IPS-18a (cell line): ENCODE measurements at regions not wholly inside any gene's neighbourhood (a gene's known extent, or its start where the extent isn't known, plus 50 kb on each side); places are given as distances from the start of the nearest gene placed in this dataset.

ENCODE experiments used
- H3K27ac ChIP-seq: one replicate; pipeline ENCODE4 v1.5.1; 2013; ENCODE audit warnings: low read length
- H3K27me3 ChIP-seq: one replicate; pipeline ENCODE4 v1.6.1; 2013; ENCODE audit warnings: mild to moderate bottlenecking, low read length; ENCODE audit not compliant: control insufficient read depth, insufficient read depth
- H3K36me3 ChIP-seq: one replicate; pipeline ENCODE4 v1.6.1; 2013; ENCODE audit warnings: low read depth, low read length; ENCODE audit not compliant: control insufficient read depth
- H3K4me1 ChIP-seq: one replicate; pipeline ENCODE4 v1.6.1; 2013; ENCODE audit warnings: low read depth, low read length; ENCODE audit not compliant: control insufficient read depth
- H3K4me3 ChIP-seq: one replicate; pipeline ENCODE4 v1.5.1; 2013; ENCODE audit warnings: low read length
- H3K9ac ChIP-seq: one replicate; pipeline ENCODE4 v1.6.1; 2013; ENCODE audit warnings: mild to moderate bottlenecking, low read length, moderate library complexity
- H3K9me3 ChIP-seq: one replicate; pipeline ENCODE4 v1.6.1; 2013; ENCODE audit warnings: low read depth, low read length; ENCODE audit not compliant: control insufficient read depth

DNA sequence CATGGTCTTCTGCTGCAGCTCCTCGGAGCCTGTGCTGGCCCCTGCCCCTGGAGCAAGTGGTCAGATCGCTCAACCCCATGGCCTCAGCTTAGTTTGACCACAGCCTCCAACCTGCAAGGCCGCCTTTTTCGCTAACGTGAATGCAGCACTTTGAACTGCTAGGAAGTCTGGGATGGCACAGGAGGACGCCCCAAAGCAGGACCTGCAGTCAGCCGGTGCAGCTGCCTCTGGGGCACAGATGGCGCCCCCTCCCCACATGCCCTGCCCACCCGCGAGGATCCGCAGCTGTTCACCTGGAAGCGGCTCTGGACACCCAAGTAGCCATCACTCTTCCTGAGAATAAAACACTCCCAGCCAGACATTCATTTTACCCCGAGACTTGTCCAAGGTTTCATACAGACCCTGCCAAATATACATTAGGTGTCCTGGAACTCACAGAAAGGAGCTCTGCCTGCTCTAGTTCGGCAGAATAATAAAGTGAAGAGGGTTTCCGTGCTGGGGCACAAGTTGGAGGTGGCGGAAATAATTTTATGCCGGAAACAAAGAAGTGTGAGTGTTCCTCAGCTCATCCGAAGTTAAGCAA, 510.1 kb downstream of the EIPR1 start:
- Histone ChIP-seq H3K27me3 (no peaks in the 10 kb centered on the region), H3K4me1 (no peaks in the 10 kb centered on the region), H3K27ac (no peak overlapping the region), H3K4me3 (no peak overlapping the region), H3K36me3 (no peaks in the 10 kb centered on the region), H3K9me3 (no peaks in the 10 kb centered on the region), H3K9ac (no peak overlapping the region)

DNA sequence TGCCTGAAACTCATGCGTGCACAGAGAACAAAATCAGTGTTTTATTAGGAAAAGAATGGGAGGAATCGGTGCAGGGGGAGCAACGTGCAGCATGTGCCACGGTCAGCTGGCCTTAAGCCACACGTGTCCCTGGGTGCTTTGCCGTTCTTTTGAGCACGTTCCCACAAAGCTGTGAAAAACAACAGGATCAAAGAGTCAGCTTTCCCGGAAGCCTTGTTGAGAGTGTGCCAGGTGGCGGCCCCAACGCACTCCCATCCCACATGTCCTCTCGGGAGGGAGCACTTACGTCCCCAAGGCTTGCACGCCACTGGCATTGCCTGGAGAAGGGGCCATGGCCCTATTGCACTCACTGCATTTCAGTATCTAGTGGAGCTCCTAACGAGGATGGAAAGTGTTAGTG, 511.2 kb downstream of the EIPR1 start:
- no peaks in the 10 kb centered on the region for H3K36me3 ChIP-seq
- H3K9me3 ChIP-seq, result no peaks in the 10 kb centered on the region
- no peak overlapping the region for H3K4me3 ChIP-seq
- no peaks in the 10 kb centered on the region for H3K27me3 ChIP-seq
- no peak overlapping the region for H3K9ac ChIP-seq
- no peaks in the 10 kb centered on the region for H3K4me1 ChIP-seq
- H3K27ac ChIP-seq, result no peak overlapping the region

DNA sequence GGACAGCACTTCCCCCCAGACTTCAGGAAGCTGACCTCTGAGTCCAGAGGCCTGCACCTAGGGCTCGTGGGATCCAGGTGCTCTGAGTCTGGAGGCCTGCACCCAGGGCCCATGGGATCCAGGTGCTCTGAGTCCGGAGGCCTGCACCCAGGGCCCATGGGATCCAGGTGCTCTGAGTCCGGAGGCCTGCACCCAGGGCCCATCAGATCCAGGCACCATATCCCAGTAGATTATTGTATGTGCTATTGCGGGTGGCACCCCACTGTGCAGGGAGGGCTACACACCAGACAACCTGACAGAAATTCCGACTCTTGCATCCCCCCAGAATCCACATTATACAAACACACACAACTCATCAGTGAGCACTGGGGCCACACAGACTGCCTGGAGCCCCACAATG, 515.2 kb downstream of the EIPR1 start:
- H3K36me3 ChIP-seq, result no peaks in the 10 kb centered on the region
- H3K4me3 ChIP-seq, result no peak overlapping the region
- H3K4me1 ChIP-seq, result no peaks in the 10 kb centered on the region
- H3K27ac ChIP-seq, result no peak overlapping the region
- no peak overlapping the region for H3K9ac ChIP-seq
- H3K9me3 ChIP-seq, result no peaks in the 10 kb centered on the region
- H3K27me3 ChIP-seq, result no peaks in the 10 kb centered on the region

DNA sequence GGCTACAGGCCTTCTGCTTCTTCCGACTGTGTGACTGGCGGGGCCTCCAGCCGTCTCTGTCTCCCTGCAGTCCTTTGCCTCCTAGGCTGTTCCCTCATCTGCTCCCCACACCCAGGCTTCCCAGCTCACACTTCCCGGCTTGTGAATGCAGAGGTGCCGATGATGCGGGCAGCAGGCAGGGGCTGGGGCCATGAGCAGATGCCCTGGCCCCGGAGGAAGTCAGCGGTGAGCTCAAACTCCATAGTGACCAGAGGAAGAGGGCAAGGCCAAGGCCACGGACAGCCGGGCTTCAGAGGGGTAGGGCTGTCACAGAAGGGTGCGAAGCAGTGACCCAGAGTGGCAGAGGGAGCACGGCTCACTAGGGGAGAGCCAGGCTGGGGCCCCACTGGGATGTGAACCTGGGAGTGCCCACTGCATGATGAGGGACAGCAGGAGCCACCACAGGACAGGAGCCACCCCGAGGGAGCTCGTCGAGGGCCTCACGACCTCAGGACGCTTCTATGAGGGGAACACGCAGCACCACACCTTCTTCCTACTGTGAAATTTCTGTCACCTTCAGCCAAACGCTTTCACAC, 515.9 kb downstream of the EIPR1 start:
- Histone ChIP-seq H3K27ac (no peak overlapping the region), H3K27me3 (no peaks in the 10 kb centered on the region), H3K9ac (no peak overlapping the region), H3K36me3 (no peaks in the 10 kb centered on the region), H3K4me3 (no peak overlapping the region), H3K4me1 (no peaks in the 10 kb centered on the region), H3K9me3 (no peaks in the 10 kb centered on the region)

DNA sequence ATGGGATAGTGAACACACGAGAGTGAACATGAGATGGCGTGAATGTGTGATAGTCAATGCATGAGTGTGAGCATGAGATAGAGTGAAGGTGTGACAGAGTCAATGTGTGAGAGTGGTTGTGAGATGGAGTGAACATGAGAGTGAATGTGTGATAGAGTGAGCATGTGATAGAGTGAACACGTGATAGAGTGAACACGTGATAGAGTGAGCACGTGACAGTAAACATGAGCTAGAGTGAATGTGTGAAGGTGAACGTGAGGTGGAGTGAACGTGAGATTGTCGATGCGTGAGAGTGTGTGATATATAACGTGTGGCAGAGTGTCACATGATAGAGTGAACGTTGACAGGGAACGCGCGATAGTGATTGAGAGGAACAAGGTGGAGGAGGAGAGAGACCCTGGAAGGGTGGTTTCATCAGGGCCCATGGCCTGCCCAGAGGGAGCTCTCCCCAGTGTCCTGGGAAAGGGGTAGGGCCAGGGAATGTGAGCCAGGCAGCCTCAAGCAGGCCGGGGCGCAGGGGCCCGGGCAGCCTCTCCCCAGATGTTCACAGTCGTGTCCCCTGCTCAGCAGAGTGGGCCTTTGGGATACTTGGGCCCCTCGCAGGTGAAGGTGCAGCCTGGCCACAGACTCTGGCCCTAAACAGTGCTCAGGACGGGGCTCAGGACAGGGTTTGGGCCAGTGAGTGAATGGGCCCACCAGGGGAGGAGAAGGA, 516.9 kb downstream of the EIPR1 start:
- Histone ChIP-seq H3K4me3 (no peak overlapping the region), H3K27me3 (no peaks in the 10 kb centered on the region), H3K27ac (no peak overlapping the region), H3K36me3 (no peaks in the 10 kb centered on the region), H3K9ac (no peak overlapping the region), H3K9me3 (no peaks in the 10 kb centered on the region), H3K4me1 (no peaks in the 10 kb centered on the region)

DNA sequence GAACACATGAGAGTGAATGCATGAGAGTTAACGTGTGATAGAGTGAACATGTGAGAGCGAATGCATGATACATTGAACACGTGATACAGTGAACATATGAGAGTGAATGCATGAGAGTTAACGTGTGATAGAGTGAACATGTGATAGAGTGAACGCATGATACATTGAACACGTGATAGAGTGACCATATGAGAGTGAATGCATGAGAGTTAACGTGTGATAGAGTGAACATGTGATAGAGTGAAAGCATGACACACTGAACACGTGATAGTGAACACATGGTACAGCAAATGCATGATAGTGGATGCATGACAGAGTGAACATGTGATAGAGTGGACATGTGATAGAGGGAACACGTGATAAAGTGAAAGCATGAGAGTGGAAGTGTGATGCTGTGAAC, 517.9 kb downstream of the EIPR1 start:
- H3K9ac ChIP-seq, result no peak overlapping the region
- H3K27me3 ChIP-seq, result no peaks in the 10 kb centered on the region
- no peak overlapping the region for H3K4me3 ChIP-seq
- H3K4me1 ChIP-seq, result no peaks in the 10 kb centered on the region
- H3K9me3 ChIP-seq, result no peaks in the 10 kb centered on the region
- no peaks in the 10 kb centered on the region for H3K36me3 ChIP-seq
- H3K27ac ChIP-seq, result no peak overlapping the region

DNA sequence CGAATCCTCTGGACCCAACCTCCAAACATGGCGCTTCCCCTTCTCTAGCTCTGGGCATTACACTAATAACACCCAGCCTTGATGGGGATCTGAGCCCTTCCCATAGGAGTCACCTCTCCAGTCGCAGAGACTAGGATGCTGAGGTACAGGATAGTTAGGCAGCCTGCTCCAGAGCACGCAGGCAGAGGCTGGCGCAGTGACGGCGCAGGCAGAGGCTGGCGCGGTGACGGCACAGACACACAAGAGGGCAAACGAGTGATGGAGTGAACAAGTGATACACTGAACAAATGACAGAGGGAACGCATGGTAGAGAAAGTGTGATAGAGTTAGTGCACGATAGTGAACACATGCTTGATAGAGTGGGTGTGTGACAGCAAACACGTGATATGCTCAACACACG, 518.5 kb downstream of the EIPR1 start:
- Histone ChIP-seq H3K4me1 (no peaks in the 10 kb centered on the region), H3K4me3 (no peak overlapping the region), H3K27ac (no peak overlapping the region), H3K9me3 (no peaks in the 10 kb centered on the region), H3K9ac (no peak overlapping the region), H3K36me3 (no peaks in the 10 kb centered on the region), H3K27me3 (no peaks in the 10 kb centered on the region)

DNA sequence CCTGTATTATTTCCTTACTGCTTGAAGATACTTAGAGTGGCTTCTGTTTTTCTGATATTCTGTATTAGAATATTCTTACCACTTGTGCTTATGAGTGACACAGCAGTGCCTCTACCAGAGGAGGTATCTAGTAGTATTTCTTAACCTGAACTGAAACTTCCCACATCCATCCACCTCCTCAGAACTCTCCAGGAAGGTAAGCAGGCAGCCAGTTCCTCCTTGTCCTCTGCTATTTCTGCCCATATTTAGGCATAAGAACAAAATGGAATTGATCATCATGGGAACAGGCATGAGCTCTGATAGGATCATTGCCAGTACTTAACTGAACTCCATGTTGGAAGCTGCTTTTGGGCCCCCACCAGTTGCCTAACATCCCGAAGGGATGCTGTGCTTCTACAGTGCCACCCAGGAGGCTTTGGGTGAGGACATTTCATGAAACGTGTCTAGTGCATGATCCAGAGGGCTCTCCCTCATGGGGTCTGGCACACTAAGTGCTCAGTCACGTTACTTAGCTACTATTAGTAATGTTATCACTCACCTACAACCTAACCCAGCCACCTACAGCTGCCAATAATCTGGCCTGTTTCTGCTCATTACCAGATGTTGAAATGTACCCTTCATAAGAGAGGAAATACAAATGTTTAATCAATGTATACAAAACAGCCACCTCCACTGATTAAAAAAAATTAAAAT, 520.7 kb downstream of the EIPR1 start:
- no peaks in the 10 kb centered on the region for H3K27me3 ChIP-seq
- H3K9me3 ChIP-seq, result no peaks in the 10 kb centered on the region
- no peak overlapping the region for H3K4me3 ChIP-seq
- no peak overlapping the region for H3K27ac ChIP-seq
- H3K36me3 ChIP-seq, result no peaks in the 10 kb centered on the region
- H3K9ac ChIP-seq, result no peak overlapping the region
- no peaks in the 10 kb centered on the region for H3K4me1 ChIP-seq

DNA sequence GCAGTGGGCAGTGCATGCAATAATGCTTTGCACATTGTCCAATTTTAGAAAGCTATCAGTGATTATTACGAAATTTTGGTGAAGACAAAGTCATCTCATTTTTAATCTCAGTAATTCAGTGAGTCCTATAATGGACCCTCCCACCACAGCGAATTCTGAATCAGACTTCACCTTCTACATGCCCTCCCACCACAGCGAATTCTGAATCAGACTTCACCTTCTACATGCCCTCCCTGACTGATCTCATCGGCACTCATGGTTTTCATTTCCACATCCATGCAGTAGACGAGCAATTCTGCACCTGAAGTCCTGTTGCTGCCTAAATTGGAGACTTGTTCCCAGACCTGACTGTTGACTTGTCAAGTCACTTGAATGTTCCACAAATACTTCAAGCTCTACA, 522.3 kb downstream of the EIPR1 start:
- Histone ChIP-seq H3K27ac (no peak overlapping the region), H3K9me3 (no peaks in the 10 kb centered on the region), H3K4me3 (no peak overlapping the region), H3K36me3 (no peaks in the 10 kb centered on the region), H3K27me3 (no peaks in the 10 kb centered on the region), H3K9ac (no peak overlapping the region), H3K4me1 (no peaks in the 10 kb centered on the region)

DNA sequence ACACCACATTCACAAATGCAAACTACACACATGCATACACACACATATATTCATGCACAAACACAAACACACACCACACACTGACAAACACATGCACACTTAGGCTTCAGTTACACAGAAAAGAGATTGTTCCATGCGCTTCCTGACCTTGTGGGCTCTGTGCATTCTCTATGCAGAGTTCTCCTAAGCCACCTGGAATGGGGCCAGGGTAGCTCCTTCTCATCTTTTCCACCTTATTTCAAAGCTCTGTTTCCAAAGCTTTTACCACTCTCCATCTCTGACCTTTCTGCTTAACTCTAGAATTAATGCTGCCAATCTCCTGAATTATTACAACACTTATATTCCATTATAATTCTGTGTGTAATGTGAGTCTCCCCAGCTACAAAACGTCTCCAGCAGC, 522.3 kb upstream of the MYT1L start:
- H3K27me3 ChIP-seq, result no peaks in the 10 kb centered on the region
- H3K9me3 ChIP-seq, result no peaks in the 10 kb centered on the region
- H3K36me3 ChIP-seq, result no peaks in the 10 kb centered on the region
- no peak overlapping the region for H3K9ac ChIP-seq
- peaks cover 9% of the 10 kb centered on the region for H3K4me1 ChIP-seq
- no peak overlapping the region for H3K4me3 ChIP-seq
- H3K27ac ChIP-seq, result no peak overlapping the region

DNA sequence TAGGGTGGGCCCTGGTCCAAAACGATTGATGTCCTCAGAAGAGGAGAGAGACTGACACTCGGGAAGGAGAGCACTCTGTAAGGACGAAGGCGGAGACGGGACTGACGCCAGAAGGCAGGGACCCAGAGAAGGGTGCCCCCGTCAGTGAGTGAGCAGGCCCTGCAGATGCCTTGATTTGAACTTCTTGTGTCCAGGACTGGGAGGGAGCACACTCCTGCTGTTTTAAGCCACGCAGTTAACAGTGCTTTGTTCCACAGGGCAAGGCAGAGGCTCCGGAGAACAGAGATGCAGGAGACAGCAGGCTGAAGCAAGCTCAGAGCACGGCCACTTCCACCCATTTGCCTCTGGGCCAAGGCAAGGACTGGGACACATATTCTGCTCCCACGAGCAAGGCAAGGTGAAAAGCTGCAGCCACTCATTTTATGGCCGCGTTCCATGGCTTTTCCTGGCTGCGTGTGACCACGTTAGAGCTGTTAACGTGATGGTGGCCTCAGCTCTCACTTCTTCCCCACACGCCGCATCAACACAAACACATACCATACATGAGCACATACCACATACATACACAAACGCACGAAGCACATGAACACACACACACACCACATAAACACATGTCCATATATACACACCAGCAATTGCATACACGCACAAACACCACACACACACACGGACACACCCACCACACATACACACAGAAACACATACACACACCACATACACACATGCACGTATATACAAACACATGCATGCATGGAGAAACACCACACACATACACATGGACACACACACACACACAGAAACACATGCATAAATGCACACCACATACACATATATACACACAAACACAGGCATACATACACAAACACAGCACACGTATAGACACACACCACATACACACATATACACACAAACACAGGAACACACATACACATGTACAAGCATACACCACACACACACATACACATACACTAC, 521.0 kb upstream of the MYT1L start:
- Histone ChIP-seq H3K27me3 (no peaks in the 10 kb centered on the region), H3K36me3 (no peaks in the 10 kb centered on the region), H3K9ac (no peak overlapping the region), H3K9me3 (no peaks in the 10 kb centered on the region), H3K27ac (no peak overlapping the region), H3K4me1 (peaks cover 11% of the 10 kb centered on the region), H3K4me3 (no peak overlapping the region)
